ENCODE measurements at regions not wholly inside any gene's neighbourhood (a gene's known extent, or its start where the extent isn't known, plus 50 kb on each side); places are given as distances from the start of the nearest gene placed in this dataset.
"Not testable (repeated sequence)": the region's sequence is repeated elsewhere in the genome, so short reads cannot be mapped to it uniquely, and the experiment has no call there.

DNA sequence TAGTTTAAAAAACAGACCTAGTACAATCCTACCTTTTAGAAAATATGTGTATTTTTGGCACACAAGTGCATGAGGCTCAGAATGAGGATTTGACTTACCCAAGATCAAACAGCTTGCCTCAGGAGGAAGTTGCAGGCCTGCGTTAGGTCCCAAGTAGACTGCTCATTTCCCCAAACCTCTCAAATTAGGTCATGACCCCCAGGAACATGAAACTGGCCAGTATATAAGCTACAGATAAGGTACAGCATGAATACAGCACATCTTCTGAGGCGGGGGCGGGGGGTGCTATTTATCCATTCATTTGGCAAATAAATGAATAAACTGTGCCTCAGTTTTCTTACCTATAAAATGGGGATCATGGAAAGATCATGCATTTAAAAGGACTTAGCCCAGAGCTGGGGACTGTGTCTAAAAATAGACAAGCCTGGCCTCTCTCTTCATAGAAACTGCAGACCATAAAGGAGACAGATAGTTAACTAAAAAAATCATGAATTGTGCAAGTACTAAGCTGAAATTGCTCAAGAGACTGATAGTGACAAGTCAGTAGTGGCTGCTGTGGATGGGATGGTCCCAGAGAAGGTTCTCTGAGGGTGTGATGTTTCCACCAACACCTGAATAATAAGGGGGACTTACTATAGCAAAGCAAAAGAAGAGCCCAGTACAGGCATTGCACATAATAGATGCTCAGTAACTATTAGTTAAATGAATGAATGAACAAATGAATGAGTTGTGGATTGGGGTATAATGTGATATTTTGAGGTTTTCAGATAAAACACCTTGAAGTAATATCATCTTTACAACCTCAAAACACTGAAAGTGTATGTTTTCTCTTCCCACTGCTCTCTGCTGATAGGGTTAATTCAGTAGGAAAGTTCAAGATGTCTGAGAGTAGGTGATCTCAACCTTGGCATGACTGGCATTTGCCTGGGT is 258.5 kb upstream of the PROK2 start:
- no peak for DNase-seq (ENCODE audit: low read depth)

- DNase-seq (ENCODE audit: low read depth): peak; percentile 51
These were observed 257.7 kb upstream of the PROK2 start for GRCh38 chr3:72042397-72043203.

DNA sequence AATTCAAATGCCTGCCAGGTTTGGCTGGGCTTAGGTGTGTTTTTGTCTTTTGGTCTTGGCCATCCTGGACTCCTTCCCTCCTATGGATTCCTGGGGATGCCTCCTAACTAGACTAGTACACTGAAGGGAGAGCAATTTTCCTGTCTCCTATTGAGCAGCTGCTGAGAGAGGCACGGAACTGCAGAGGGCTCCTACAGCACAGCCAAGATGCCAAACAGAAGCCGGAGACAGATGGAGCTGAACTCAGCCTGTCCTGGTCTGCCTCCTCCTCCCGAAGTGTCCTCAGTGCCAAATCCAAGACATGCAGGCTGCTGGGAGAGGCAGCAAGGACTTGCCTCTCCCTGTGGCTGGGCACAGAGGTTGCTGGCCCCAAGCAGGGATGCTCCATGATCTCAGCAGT is 256.6 kb upstream of the PROK2 start:
- DNase-seq (ENCODE audit: low read depth): no peak

DNA sequence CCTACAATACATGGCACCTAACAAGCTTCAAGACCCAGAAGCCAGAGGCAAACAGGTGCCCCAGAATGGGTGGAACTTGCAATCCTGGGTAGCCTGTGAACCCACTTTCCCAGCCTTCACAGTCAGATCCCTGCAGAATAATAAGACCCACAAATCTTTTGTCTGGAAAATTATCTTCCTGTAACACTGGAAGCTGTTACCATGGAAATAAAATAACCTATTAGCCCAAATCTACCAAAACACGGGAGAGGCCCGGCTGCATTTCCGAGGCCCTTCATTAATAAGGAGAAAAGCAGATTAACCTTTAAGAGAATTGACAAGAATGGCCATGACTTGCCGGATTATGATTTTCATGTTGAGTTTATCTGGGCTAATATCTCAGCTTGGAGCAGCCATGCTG is 256.1 kb upstream of the PROK2 start:
- no peak for DNase-seq (ENCODE audit: low read depth)

GRCh38 chr3:72039677-72040076 is 254.7 kb upstream of the PROK2 start:
- DNase-seq (ENCODE audit: low read depth): no peak

DNA sequence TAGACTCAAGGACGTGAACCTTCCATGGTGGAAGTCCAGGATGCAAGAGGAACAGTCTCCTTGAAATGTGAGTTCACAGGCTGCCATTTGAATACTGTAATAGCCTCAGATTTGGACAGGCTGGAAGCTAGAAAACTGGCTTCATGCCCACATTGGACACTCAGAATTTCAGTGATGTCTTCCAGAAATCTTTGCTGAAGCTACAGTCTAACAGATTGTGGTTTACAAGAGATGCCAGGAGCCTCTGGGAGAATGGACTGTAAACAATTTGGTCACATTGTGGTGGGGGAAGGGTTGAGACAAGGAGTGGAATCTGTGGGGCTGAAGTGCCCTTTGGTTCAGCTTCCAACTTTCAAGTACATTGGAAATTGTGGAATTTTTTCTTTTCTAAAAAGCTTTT is 252.0 kb upstream of the PROK2 start:
- no peak for DNase-seq (ENCODE audit: low read depth)

DNA sequence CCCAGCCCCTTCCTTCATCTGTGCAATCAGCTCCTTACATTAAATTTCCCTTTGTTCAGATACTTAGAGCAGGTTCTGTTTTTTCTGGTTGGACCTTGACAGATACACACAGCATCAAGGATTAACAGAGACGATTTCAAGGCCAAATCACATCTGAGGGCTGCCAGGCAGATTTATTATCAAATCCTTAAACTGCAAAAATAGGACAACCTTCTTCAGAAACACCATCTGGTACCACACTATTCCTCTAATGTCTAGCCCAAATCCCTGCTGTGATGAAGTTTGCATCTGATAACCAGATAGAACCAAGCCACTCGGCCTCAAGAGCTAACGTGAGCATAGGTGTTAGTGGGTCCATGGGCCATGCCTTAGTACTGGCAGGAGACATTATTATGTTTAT is 250.7 kb upstream of the PROK2 start:
- DNase-seq (ENCODE audit: low read depth): no peak

DNA sequence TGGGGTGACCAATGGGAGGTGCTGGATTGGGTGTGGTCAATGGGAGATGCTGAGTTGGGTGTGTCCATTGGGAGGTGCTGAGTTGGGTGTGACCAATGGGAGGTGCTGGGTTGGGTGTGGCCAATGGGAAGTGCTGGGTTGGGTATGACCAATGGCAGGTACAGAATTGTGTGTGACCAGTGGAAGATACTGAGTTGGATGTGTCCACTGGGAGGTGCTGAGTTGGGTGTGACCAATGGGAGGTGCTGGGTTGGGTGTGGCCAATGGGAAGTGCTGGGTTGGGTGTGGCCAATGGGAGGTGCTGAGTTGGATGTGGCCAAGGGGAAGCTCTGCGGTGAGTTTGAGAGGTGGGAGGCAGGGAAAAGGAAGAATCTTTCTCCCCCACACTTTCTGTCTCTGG is 250.0 kb upstream of the PROK2 start:
- no peak for DNase-seq (ENCODE audit: low read depth)

DNA sequence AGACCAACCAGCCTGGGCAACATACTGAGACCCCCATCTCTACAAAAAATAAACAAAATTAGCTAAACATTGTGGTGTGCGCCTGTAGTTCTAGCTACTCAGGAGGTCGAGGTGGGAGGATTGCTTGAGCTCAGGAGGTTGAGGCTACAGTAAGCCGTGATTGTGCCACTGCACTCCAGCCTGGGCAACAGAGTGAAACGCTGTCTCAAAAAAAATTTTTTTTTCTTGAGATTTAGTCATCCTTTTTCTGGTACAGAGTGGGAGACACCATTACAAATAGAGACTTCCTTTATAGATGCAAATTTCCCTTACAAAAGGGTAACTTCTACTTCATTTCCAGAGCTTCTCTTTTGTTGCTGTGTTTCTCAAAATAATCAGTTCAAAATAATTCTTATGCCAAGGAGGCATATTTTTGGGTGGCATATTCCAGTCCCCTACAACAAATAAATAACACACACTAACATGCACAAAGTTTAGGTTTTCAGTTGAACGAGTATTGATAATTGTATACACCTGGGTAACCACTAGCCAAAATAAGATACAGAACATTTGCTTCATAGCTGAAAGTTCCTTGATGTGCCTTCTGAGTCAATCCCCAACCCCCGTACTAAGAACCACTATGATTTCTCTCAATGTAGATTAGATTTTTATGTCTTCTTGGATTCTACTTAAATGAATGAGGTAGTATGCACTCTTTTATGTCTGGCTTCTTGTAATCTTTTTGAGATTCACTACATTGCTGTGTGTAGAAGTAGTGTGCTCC is 248.9 kb upstream of the PROK2 start:
- DNase-seq (ENCODE audit: low read depth): no peak

DNA sequence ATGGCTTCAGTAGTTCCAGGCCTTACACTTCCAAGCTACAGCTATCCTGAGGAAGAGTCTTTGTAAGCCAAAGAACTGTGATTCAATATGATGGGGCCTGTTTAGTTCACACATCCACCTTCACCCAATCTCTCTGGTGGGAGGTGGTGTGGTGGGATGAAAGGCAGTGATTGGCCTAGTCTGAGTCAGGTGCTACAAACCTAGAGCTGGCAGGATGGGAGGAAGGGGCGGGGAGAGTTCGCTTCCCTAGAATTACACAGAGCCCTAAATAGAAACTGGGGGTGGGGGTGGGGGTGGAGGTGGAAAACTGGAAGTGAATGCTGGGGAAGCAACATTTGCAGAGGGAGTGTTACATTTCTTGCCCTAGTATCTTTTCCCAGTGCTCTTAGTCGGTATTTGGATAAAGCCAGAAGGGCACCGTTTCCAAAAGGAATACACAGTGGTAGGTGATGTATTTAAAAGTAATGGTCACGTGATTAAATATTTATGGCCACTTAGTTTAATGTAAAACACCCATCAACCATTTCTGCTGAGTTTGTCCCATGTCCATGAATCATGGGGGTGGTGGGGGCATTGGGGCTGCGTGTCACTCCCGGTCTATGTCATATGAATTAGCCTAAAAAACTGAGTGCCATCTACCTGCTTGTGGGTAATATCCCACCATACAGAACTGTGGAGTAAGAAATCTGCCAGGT is 247.6 kb upstream of the PROK2 start:
- DNase-seq (ENCODE audit: low read depth): peak; percentile 11

DNA sequence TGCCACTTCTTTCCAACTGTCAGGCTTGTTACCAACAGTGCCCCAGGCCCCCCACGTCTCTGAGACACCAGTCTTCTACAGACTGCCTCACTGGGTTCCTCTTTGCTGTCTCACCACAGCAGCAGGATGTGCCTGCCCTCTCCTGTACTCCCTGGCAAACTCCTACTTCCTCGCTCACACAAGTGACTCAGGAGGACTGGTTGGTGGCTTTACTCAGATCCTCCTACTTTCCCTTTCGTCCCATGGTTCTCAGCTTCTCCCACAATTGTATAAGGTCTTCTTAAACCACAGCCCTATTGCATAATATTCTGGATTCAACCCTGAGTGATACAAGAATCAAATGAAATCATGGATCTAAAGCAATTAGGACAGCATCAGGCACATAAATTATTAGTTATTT is 246.6 kb upstream of the PROK2 start:
- DNase-seq (ENCODE audit: low read depth): peak; percentile 88

DNA sequence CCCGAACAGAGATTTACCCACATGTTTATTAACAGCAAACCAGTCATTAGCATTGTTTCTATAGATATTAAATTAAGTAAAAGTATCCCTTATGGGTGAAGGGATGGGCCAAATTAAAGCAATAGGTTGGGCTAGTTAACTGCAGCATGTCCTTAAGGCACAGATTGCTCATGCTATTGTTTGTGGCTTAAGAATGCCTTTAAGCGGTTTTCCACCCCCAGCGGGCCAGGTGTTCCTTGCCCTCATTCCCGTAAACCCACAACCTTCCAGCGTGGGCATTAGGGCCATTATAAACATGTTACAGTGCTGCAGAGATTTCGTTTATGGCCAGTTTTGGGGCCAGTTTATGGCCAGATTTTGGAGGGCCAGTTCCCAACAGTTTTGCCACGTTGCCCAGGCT is 245.3 kb upstream of the PROK2 start:
- DNase-seq (ENCODE audit: low read depth): not testable (repeated sequence)

DNA sequence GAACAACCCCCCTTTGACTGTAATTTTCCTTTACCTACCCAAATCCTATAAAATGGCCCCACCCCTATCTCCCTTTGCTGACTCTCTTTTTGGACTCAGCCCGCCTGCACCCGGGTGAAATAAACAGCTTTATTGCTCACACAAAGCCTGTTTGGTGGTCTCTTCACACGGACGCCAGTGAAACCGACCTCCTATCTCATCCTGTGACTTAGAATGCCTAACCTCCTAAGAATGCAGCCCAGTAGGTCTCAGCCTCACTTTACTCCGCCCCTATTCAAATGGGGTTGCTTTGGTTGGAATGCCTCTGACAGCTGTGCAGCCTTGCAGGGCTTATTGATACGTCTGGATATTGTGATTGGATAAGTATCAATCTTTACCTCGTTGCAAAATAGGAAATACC is 243.8 kb upstream of the PROK2 start:
- not testable (repeated sequence) for DNase-seq (ENCODE audit: low read depth)

DNA sequence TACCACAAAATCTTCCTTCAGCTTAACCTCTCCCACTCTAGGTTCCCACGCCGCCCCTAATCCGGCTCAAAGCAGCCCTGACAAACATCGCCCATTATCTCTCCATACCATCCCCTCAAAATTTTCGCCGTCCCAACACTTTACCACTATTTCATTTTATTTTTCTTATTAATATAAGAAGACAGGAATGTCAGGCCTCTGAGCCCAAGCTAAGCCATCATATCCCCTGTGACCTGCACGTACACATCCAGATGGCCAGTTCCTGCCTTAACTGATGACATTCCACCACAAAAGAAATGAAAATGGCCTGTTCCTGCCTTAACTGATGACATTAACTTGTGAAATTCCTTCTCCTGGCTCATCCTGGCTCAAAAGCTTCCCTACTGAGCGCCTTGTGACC is 243.4 kb upstream of the PROK2 start:
- not testable (repeated sequence) for DNase-seq (ENCODE audit: low read depth)

GRCh38 chr3:72027728-72028127 is 242.8 kb upstream of the PROK2 start:
- DNase-seq (ENCODE audit: low read depth): not testable (repeated sequence)

- DNase-seq (ENCODE audit: low read depth): no peak
These were observed 237.1 kb upstream of the PROK2 start for GRCh38 chr3:72022027-72022426.

- no peak for DNase-seq (ENCODE audit: low read depth)
These were observed 236.6 kb upstream of the PROK2 start for GRCh38 chr3:72021531-72021930.

DNA sequence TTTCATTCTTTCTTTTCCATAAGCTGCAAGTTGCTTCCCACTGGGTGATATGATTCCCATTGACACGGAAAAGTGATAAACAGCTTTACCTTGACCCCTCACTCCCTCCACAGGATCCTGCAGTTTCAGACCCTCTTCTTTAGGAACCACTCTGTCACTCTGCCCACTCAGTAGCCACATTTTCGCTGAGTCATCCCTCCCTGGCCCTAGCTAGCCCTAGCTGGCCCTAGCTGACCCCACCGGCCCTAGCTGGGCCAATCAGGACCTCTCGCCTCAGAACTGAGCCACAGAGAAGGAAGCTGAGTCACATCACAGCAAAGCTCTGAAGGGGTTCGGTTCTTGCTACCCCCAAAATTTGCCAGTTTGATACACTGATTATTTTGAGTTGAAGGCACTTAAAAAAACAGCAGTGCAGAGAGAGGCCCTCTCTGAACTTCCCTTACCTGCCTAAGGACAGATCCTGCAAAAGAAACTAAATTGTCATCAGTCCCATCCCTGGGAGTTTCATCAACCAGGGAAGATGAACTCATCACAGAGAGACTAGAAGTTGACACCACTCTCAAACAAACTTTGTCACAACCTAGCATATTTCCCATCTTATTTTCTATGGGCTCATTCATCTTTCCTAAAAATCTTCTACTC is 233.5 kb upstream of the PROK2 start:
- DNase-seq (ENCODE audit: low read depth): peak; percentile 53

GRCh38 chr3:72017935-72018334 is 233.0 kb upstream of the PROK2 start:
- DNase-seq (ENCODE audit: low read depth): no peak

- no peak for DNase-seq (ENCODE audit: low read depth)
These were observed 232.4 kb upstream of the PROK2 start for GRCh38 chr3:72017311-72017710.

GRCh38 chr3:72015463-72015862 is 230.5 kb upstream of the PROK2 start:
- no peak for DNase-seq (ENCODE audit: low read depth)

All from HT1080 (cell line).